Brain microvascular endothelial cell (primary cell): ENCODE measurements at regions not wholly inside any gene's neighbourhood (a gene's known extent, or its start where the extent isn't known, plus 50 kb on each side); places are given as distances from the start of the nearest gene placed in this dataset.

ENCODE experiments used
- DNase-seq: peaks from one replicate; pipeline ENCODE4 v3.0.0-alpha.2; 2020
- H3K27ac ChIP-seq: fragments of 250-450 bp; sonication (Bioruptor Pico); 2 replicates; pipeline ENCODE4 v1.5.1; 2020; ENCODE audit warnings: mild to moderate bottlenecking, moderate library complexity
- H3K27me3 ChIP-seq: fragments of 250-450 bp; sonication (Bioruptor Pico); replicated peaks from 2 replicates; pipeline ENCODE4 v1.5.1; 2020; ENCODE audit warnings: mild to moderate bottlenecking
- H3K36me3 ChIP-seq: fragments of 250-450 bp; sonication (Bioruptor Pico); replicated peaks from 2 replicates; pipeline ENCODE4 v1.5.1; 2020; ENCODE audit warnings: mild to moderate bottlenecking
- H3K4me3 ChIP-seq: 2 replicates; pipeline ENCODE4 v1.5.1; 2011; ENCODE audit warnings: low read depth, mild to moderate bottlenecking, control low read depth, low read length, moderate library complexity
- CTCF ChIP-seq: IDR thresholded peaks from 2 replicates; pipeline ENCODE4 v1.5.1; 2011; ENCODE audit warnings: low read depth, mild to moderate bottlenecking, moderate library complexity, low read length, control low read depth, inconsistent platforms; ENCODE audit errors: missing control alignments
- in situ Hi-C: cut with HindIII; loops from 2 replicates; pipeline ENCODE4 v1.10.0; 2017; ENCODE audit warnings: low sequenced_read_pairs, low pct_ligation_motif_present

- H3K27me3 ChIP-seq, result no peaks in the 10 kb centered on the region
- peak; percentile 67 for DNase-seq
- H3K27ac ChIP-seq, result peak overlapping the region; percentile 100
- in situ Hi-C loops, result no loop called here
- H3K36me3 ChIP-seq, result no peaks in the 10 kb centered on the region
- no peak overlapping the region for H3K4me3 ChIP-seq
- no peak for TF ChIP-seq CTCF
Observed at GRCh38 chr9:115673599-115673998, 480.0 kb upstream of the PAPPA start.

DNA sequence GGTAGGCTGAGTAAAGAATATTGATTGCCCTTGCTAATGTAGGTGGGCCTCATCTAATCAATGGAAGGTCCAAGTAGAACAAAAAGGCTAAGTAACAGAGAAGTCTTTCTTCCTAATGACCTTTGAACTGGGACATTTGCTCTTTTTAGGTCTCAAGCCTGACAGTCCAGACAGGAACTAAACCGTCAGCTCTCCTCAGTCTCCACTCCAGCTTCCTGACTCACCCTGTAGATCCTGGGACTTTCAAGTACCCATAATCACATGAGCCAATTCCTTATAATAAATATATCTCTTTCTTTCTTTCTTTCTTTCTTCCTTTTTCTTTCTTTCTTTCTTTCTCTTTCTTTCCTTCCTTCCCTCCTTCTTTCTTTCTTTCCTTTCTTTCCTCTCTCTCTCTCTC is 479.5 kb upstream of the PAPPA start:
- peak overlapping the region; percentile 100 for H3K27ac ChIP-seq
- H3K4me3 ChIP-seq, result no peak overlapping the region
- H3K36me3 ChIP-seq, result no peaks in the 10 kb centered on the region
- no peak for DNase-seq
- TF ChIP-seq CTCF, result no peak
- H3K27me3 ChIP-seq, result no peaks in the 10 kb centered on the region
- in situ Hi-C loops, result no loop called here

DNA sequence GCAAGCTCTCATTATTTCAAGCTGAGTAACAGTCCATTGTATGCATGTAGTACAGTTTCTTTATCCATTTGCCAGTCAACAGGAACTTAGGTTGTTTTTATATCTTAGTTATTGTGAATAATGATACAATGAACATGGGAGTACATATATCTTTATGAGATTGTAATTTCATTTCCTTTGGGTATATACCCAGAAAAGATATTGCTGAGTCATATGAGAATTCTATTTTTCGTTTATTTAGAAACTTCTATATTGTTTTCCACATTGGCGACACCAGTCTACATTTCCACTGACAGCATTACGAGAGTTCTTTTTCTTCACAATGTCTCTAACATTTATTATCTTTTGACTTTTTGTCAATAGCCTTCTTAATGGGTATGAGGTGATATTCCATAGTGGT is 477.8 kb upstream of the PAPPA start:
- Histone ChIP-seq H3K4me3 (no peak overlapping the region), H3K36me3 (no peaks in the 10 kb centered on the region), H3K27me3 (no peaks in the 10 kb centered on the region), H3K27ac (no peak overlapping the region)
- no peak for TF ChIP-seq CTCF
- no peak for DNase-seq
- in situ Hi-C loops, result no loop called here

DNA sequence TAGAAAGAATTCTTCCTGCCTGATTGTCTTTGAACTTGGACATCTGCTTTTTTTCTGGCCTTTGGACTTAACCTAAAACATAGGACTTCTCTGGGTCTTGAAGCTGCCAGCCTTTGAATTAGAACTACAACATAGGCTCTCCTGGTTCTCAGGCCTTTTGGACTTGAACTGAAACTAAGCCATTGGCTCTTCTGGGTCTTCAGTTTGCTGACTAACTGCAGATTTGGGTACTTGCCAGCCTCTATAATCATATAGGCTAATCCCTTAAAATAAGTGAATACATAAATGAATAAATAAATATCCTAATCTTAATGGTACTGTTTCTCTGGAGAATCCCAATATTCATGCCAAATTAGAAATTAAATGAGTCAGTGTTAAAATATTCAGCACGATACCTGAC is 473.4 kb upstream of the PAPPA start:
- Histone ChIP-seq H3K36me3 (no peaks in the 10 kb centered on the region), H3K27ac (no peak overlapping the region), H3K4me3 (no peak overlapping the region), H3K27me3 (no peaks in the 10 kb centered on the region)
- in situ Hi-C loops, result no loop called here
- no peak for TF ChIP-seq CTCF
- DNase-seq, result no peak

- Histone ChIP-seq H3K27ac (no peak overlapping the region), H3K36me3 (no peaks in the 10 kb centered on the region), H3K4me3 (no peak overlapping the region), H3K27me3 (no peaks in the 10 kb centered on the region)
- in situ Hi-C loops, result no loop called here
- DNase-seq, result no peak
- TF ChIP-seq CTCF, result no peak
Observed at GRCh38 chr9:115681585-115681984, 472.0 kb upstream of the PAPPA start.

GRCh38 chr9:115686069-115686468 is 467.5 kb upstream of the PAPPA start:
- in situ Hi-C loops, result no loop called here
- Histone ChIP-seq H3K27me3 (no peaks in the 10 kb centered on the region), H3K27ac (no peak overlapping the region), H3K4me3 (no peak overlapping the region), H3K36me3 (no peaks in the 10 kb centered on the region)
- no peak for DNase-seq
- TF ChIP-seq CTCF, result no peak
